ENCODE measurements at regions not wholly inside any gene's neighbourhood (a gene's known extent, or its start where the extent isn't known, plus 50 kb on each side); places are given as distances from the start of the nearest gene placed in this dataset.

- 86 to 100% (median 94%) methylated on average over 1 of the region's 1 CpG; no CpG with 5 or more reads in 4 of the 10 experiments for WGBS, 10 experiments
- H3K4me1 ChIP-seq (replicated peaks in 1 of 2) = peaks cover 8 to 15% of the 10 kb centered on the region in 2 donors
- peak in 3 of 8 experiments; percentile 33 to 45 (median 34) for ATAC-seq (replicated peaks in 6 of 8)
- no peak overlapping the region for H3K27ac ChIP-seq
- in situ Hi-C loops (cut with MboI; ENCODE audit: low pct_unique_long_range_greater_than_20kb in 2 of 9, low sequenced_read_pairs in 9 of 9, unreplicated experiment in 9 of 9) = no loop called here
- H3K4me3 ChIP-seq = no peak overlapping the region
These were observed 359.5 kb downstream of the PTEN start for GRCh38 chr10:88222881-88223280.

Measured in motor neuron (in vitro differentiated cells).